NCI-H2081 treated with DMSO at 0.1 percent for 48 hours (cell line): ENCODE measurements at regions not wholly inside any gene's neighbourhood (a gene's known extent, or its start where the extent isn't known, plus 50 kb on each side); places are given as distances from the start of the nearest gene placed in this dataset.

Experiments
- DNase-seq: peaks from one replicate; lab custom pipeline; 2025; lab: John Stamatoyannopoulos, UW

DNA sequence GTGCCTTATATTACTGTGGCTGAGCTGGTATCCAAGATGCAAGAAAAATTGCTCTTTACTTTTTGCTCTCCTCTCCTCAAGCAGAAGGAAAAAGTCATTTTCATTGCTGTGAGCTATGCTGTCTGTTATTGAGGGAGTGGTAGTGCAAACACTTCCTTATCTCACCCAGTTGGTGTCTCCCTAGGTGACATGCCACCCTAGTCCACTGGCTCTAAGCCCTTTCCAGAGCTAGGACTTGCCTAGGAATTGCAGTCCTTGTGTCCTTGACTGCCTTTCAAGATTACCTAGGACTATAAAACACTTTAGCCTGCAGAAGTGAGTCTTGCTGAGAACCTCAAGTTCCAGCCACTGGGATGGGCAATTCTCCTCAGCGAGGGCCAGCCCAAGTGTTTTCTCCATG is 458.3 kb downstream of the MRPL39 start:
- no peak for DNase-seq

GRCh38 chr21:25139414-25139813 is 467.9 kb downstream of the MRPL39 start:
- DNase-seq = no peak

DNA sequence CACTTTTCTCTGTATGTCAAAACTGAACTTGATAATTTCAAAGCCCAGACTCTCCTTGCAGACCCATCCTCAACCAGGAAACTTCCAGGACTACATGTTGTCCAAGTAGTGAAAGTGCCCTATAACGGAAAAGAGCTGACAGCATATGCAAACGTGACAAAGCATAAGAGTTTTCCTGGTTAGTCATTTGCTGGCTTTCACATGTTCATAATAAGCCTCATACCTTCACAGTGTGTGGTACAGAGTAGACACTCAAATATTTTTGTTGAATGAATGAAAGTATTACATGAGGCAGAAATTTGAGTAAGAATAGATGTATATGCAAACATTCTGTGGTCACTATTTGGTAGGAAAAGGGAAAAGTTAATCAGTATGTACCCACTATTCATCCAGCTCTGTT is 473.3 kb downstream of the MRPL39 start:
- no peak for DNase-seq

DNA sequence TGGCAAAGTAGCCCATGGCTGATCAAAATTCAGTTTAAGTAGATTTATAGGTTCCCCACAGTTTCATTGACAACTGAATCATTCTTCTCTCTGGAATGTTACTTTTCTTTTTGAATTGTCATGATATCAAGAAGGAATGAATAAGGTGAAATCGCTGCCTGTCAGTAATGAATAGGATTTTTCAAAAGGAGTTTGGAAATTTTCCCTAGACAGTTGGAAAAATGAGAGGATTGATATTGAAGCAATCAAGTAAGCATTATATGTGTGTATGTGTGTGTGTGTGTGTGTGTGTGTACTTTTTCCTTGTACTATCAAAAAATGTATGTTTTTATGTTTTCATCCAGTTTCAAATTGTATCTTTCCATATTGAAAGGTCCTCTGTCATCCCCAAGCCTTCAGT is 479.5 kb downstream of the MRPL39 start:
- DNase-seq = no peak

DNA sequence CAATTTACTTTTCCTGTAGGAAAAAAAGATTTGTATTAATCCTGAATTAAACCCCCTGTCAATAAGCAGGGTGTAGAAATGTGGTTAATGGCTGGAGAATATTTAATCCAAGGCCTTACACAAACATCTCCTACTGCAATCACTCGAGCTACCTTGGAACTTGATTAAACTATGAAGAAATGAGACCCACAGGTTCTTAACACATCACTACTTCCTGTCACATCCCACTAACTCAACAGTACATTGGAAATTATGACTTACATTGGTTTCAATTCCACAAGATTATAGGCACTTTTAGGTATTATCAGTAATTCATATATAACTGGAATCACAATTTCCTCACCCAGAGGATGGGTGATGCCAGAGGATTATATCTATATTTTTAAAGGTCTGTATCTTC is 480.3 kb downstream of the MRPL39 start:
- no peak for DNase-seq

GRCh38 chr21:25126564-25126963 is 480.7 kb downstream of the MRPL39 start:
- no peak for DNase-seq

DNA sequence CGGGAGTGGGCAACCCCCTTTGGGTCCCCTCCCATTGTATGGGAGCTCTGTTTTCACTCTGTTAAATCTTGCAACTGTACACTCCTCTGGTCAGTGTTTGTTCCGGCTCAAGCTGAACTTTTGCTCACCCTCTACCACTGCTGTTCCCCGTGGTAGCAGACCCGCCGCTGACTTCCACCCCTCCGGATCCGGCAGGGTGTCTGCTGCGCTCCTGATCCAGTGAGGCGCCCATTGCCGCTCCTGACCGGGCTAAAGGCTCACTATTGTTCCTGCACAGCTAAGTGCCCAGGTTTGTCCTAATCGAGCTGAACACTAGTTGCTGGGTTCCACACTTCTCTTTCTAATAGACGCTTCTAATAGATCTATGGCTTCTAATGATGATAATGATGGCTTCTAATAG is 488.6 kb downstream of the MRPL39 start:
- no peak for DNase-seq

GRCh38 chr21:25115021-25115420 is 492.3 kb downstream of the MRPL39 start:
- no peak for DNase-seq

- no peak for DNase-seq
Observed at GRCh38 chr21:25107708-25108107, 499.6 kb downstream of the MRPL39 start.

- DNase-seq = no peak
Observed at GRCh38 chr21:25103500-25104207, 503.6 kb downstream of the MRPL39 start.

GRCh38 chr21:25097648-25098047 is 509.6 kb downstream of the MRPL39 start:
- DNase-seq = no peak

DNA sequence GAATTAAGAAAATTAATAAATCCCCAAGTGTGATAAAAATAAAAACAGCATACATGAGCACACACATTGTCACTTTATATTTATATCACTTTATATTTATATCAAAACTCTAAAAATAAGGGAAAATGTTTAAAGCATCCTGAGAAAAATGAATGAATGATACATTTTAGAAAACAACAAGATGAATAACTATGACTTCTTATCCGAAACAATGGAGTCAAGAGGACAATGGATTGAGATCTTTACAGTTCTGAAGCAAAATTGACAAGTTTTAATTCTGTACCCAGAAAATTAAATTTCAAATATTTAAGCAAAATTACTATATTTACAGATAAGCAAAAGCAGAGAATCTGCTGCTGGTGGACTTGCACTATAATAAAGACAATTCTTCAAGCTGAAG is 512.6 kb downstream of the MRPL39 start:
- DNase-seq = no peak

- no peak for DNase-seq
Observed at GRCh38 chr21:25092441-25093011, 514.8 kb downstream of the MRPL39 start.

GRCh38 chr21:25081096-25081495 is 526.2 kb downstream of the MRPL39 start:
- no peak for DNase-seq

DNA sequence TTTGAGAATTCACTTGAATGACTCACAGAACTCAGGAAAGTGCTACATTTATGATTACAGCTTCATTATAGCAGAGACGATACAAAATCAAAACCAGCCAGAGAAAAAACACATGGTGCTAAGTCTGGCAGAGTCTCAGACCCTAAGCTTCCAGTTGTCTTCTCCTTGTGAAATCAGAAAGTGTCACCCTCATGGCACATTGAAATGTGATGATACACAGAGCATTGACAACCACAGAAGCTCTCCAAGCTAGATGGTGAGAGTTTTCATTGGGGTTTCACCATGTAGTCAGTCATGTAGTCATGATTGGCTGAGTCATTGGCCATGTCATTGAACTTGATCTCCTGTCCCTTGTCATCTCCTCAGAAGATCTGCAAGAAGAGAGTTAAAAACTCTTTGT is 526.6 kb downstream of the MRPL39 start:
- DNase-seq = no peak

GRCh38 chr21:25080141-25080540 is 527.1 kb downstream of the MRPL39 start:
- no peak for DNase-seq

DNA sequence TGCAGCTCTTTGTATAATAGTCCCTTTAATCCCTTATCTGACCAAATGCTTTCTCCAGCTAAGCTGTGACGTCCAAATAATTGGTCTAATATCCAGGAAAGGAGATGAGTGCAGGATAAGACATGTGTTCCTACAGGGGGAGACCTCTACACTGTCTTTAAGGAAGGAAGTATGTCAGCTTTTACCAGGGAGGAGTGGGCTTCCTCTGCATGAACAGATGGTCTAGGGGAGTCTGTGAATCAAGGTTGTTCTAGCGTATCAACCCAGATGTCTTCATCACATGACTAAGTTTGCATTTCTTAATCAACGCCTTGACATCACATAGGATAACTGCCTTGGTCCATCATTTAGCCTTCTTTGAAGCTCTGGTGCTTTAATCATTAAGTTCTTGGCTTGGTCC is 528.2 kb downstream of the MRPL39 start:
- no peak for DNase-seq

DNA sequence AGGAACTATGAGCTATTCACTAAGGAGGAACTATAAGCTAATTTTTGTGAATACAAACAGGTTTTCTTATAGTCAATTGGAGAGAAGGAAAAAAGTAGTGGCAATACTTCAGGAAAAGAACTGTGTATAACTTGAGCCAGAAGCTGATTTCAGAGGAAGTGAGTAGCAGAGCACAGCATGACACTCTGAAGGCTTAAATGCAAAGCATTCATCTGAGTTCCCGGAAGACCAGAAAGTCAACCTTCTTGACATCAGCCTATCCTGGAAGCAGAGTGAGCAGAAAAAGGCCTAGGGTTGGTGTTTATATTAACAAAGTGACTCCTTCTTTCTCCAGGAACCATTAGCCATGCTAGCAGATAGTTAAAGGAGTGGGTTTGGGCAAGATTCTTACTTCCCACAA is 545.2 kb downstream of the MRPL39 start:
- no peak for DNase-seq

GRCh38 chr21:25054689-25055088 is 552.6 kb downstream of the MRPL39 start:
- DNase-seq = no peak

DNA sequence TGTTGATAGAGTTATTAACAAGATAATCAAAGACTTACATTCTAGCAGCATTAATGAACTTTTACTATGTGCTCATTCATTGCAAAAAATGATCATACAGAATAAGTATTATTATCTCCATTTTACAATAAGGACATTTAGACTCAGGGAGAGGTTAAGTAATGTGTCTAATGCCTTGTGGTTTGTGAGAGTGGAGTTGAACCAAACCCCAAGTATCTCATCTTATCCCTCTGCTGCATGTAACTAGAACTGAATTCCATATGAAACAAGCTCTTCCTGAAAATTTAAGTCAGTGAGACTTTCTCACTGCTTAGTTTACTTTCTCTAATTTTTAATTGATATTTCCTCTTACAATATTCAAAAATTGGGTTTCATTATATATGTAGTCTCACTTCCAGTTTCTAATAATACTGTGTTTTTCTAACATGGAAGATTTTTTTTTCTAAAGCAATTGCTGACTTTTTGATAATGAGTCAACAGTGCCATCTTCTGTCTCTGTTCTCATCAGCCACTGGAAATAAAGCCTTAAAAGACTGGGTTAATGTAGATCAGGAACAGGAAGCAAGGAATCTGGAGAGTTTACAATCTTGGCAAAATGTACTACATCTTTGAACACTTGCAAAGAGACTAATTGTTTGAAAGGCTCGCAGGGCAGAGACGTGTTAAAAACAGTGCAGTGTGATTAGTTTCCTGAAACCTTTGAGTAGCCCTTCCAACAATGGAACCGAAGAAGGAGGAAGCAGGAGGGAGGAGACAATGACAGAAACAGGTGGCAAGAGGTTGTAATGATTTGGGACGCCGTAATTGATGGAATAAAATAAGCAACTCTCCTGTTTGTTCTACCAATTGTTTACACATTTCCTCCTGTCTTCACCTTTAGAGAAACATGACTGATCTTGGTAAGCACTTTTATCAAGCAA is 567.6 kb downstream of the MRPL39 start:
- peak; percentile 34 for DNase-seq

DNA sequence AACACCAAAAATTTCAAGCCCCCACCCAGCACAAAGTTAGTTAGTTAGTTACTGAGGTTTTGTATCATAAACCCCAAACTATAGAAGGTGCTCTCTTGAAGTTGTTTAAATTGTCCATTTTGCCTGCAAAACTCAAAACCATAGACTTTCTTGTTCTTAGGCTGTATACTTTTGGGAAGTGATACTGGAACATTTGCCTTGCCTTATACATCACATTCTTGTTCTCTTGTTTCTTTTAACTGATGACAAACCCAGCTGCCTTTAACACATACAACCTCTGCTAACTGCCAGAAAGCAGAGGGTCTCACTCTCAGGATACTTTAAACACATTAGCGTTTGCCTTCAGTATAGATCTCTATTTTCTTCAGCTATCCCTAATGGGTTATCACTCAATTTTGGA is 570.5 kb downstream of the MRPL39 start:
- no peak for DNase-seq

DNA sequence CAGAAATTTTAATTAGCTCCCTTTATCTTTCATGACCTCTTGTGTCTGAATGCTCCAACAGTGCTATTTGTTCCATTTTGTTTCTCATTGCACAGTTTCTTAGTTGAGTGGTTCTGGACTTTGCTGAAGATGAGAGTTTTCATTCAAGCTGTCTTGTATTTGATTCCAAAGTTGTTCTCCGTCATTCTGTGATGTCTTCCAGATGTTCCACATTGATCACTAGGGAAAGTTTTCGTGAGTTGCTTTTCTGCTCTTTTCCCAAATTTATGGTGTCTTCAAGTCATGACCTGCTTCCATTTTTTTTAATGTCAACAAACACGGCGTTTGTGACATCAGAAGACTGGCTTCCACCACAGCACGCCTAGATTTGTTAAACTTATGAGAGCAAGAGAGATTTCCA is 575.5 kb downstream of the MRPL39 start:
- DNase-seq = no peak

DNA sequence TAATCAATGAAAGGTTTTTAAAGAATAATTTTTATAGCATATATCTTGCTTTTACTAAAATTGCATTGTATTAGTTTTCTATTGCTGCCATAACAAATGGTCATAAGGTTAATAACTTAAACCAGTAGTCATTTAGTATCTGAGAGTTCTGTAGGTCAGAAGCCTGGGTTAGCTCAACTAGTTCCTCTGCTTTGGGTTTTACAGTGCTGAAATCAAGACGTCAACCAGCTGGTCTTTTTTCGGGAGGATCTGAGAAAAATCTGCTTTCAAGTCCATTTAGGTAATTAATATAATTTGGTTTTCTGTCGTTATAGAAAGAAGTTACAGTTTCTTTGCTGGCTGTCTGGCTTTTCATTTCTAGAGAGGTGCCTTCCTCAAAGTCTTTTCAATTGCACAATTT is 577.7 kb downstream of the MRPL39 start:
- no peak for DNase-seq
